GM19324 (cell line): ENCODE measurements at regions not wholly inside any gene's neighbourhood (a gene's known extent, or its start where the extent isn't known, plus 50 kb on each side); places are given as distances from the start of the nearest gene placed in this dataset.

ENCODE experiments used
- ATAC-seq: cut with Tn5 transposase; IDR thresholded peaks from one replicate; pipeline ENCODE4 v1.9.1; 2021; ENCODE audit warnings: mild to moderate bottlenecking, moderate library complexity; ENCODE audit not compliant: unreplicated experiment, low FRiP score

DNA sequence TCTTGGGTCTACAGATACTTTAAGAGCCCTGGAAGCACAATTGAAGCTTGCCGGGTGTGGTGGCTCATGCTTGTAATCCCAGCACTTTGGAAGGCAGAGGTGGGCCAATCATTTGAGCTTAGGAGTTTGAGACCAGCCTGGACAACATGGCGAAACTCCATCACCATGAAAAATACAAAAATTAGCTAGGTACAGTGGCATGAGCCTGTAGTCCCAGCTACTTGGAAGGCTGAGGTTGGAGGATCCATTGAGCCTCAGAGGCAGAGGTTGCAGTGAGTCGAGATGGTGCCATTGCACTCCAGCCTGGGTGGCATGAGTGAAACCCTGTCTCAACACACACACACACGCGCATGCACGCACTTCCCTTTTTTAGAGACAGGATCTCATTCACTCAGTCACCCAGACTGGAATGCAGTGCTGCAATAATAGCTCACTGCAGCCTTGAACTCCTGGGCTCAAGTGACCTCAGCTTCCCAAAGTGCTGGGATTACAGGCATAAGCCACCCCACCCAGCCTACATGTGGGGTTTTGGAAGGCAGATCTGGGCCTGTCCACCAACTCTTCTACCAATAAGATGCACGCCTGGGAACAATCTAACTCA lies 182.5 kb upstream of the JARID2 start:
- no peak for ATAC-seq

DNA sequence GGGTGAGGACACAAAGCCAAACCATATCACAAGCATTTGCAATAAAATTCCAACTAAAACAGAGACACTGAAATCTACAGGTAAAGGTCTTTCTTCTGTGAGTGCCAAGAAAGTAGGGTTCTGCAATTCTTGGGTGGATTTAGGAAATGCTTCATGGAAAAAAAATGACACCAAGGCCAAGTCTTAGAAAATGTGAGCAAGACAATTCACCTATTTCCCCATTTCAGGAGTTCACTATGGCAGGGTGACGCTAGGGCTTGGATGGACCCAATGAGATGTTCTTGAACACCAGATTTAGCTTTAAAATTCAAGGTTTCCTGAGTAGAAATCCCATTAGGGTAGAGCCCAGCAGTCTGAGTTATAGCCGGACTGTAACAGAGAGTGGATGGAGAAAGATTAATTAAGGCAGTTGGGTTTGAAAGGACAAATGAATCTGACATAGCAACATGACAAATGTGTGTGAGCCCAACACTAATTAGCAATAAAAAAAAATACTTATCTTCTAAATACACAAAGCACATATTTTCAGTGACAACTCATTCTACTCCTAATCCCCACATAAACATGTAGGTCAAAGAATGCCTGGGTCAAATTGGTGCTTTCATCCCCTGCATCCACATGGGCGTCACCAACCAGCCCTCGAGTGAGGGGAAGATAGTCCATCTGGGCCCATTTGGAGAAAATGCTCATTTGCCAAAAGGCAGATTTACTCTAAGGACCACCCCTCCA lies 180.4 kb upstream of the JARID2 start:
- no peak for ATAC-seq

DNA sequence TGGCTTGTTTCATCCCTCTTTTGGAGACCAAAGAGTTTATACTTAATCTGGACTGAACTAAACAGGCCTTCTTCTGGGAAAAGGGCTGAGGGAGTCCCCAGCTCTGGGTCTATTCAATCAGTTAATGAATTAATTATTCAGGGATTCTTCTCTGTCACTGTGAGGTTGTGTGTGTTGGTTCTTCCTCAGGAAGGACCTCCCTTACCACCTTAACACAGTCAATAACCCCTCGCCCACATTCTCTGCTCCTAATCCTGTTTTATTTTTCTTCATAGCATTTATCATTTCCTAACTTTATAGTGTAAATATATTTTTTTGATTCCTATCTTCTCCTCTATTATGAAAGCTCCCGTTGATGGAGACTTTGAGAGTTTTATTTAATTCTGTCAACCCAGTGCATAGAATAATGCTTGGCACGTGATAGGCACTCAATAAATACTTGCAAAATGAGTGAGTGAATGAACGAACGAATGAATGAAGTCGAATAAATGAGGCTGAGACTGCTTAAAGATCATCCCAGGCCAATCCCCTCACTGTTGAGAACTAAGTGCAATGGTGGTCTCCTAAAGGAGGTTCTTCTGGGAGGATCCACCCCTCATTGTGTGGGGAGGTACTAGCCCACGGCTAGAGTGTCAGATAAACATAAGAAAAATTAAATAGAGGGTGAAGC lies 179.6 kb upstream of the JARID2 start:
- ATAC-seq: no peak

DNA sequence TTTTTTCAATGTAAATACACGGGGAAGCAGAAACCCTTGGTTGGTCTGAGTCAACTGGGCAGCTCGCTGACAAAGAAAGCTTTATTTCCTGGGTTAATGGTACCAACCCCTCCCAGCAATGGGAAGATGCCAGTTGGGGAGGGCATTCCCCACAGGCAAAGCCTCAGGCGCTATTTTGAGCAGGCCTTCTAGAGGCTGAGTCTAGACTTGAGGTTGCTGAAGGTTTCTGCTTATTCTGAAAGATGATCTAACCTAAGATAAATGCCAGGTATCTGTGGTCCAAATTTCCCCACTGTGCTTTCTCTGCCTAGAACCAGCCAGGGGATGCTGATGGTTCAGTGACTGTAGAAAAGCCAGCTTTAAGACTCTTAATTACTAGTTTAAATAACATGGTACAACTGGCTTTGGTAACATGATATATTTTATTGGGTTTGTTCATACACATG lies 172.5 kb upstream of the JARID2 start:
- ATAC-seq: no peak

DNA sequence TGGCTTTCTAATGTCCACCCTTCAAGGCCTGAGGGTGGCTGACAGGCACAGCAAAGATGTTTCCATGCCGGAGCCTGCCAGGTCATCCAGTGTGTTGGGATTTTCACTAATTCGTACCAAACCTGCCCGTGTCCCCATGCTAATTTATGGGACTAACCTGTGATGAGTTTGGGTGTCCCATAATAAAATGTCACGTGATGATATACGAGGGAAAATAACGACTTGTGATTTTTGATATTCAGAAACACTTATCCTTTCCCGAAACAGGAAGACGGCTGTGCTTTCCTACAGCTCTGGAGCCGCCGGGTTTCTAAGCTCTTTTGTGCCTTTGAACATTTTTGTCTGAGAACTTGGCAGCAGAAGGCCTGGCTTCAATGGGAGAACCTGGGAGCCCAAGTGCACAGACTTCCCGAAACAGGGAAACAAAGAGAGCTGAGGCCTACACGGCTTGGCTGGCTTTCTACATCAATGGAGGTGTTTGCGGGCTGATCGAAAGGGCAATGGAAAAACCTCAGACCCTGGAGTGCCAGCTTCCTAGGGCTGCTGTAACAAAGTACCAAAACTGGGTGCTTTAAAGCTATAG lies 171.9 kb upstream of the JARID2 start:
- no peak for ATAC-seq

DNA sequence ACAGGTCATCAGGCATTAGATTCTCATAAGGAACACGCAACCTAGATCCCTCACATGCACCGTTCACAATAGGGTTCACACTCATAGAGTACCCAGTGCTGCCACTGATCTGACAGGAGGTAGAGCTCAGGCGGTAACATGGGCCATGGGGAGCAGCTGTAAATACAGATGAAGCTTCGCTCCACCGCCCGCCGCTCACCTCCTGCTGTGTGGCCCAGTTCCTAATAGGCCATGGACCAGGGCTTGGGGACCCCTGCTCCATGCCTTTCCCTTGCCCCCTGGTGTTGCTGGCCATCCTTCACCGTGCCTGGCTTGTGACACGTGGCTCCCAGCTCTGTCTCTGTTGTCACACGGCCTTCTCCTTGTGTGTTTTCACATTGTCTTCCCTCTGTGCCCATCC lies 171.1 kb upstream of the JARID2 start:
- no peak for ATAC-seq

- ATAC-seq: no peak
Observed at GRCh38 chr6:15076565-15076964, 169.3 kb upstream of the JARID2 start.

- ATAC-seq: no peak
Observed at GRCh38 chr6:15077006-15077405, 168.9 kb upstream of the JARID2 start.

GRCh38 chr6:15077961-15078360 lies 167.9 kb upstream of the JARID2 start:
- no peak for ATAC-seq

- ATAC-seq: no peak
Observed at GRCh38 chr6:15079288-15079817, 166.5 kb upstream of the JARID2 start.

GRCh38 chr6:15080895-15081294 lies 165.0 kb upstream of the JARID2 start:
- ATAC-seq: no peak

DNA sequence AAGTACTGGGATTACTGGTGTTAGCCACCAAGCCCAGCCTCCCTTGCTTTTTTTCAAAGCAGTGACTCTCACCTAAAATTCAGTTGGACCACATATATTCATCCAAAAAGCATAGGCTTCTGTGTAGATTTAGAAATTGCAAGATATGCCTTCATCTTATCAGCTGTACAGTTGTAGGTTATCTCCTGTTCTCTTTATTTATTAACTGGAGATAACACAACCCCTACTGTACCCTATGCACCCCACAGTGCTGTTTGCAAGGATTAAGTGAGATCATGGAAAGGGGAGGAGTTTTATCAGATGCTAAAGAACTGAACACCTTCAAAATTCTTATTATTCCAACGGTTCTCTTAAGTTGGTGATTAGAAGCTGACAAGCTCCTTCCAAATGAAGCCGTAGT lies 164.4 kb upstream of the JARID2 start:
- no peak for ATAC-seq

- ATAC-seq: no peak
Observed at GRCh38 chr6:15082708-15083107, 163.2 kb upstream of the JARID2 start.

- no peak for ATAC-seq
Observed at GRCh38 chr6:15086348-15087158, 159.3 kb upstream of the JARID2 start.

GRCh38 chr6:15087186-15087589 lies 158.7 kb upstream of the JARID2 start:
- no peak for ATAC-seq

DNA sequence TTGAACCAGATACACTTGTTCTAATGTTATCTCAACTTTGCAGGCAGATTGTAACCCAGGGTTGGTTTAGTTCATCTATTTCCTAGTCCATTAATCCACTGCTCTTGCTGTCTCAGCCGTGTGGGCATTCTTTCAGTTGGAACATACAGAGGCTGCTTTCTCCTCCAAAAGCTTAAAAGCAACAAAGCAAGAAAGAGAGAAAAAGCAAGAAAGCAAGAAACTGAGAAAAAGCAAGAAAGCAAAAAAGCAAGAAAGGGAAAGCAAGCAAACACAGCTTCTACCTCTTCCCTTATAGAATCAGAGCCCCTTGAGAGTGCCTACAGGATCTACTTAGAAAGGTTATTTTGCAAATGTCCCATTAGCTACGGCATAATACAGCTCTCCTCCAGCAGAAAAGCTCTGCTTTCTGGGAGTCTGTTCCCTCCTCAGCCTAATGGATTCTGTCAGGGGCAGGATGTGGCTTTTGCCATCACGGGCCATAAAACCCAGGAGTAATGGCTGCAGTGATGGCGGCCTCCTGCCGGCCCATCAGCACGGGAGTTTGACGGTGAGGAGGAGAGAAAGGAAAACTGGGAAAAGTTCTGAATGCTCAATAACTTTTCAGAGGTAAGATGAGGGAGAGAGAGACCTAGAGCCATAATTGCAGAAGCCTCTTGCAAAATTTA lies 156.8 kb upstream of the JARID2 start:
- no peak for ATAC-seq

GRCh38 chr6:15089569-15090144 lies 156.2 kb upstream of the JARID2 start:
- no peak for ATAC-seq

DNA sequence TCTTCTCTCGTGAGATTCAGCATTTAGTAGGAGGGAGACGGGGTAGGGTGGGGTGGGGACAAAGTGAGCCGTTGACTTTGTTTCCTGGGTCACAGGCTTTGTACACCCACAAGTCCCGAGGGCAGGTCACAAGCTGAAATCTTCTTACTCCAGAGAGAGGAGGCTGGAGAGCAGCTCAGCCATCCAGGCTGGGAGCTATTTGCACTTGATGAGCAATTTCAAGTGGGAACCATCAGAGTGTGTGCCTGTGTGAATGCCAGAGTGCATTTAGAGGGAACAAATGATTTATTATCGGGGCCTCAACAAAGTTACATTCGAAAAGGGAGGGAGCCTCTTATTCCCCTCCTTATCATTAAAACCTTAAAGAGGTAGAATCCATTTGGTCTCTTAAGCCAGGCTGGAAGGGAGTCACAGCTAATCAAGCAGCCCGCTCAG lies 155.7 kb upstream of the JARID2 start:
- ATAC-seq: no peak

DNA sequence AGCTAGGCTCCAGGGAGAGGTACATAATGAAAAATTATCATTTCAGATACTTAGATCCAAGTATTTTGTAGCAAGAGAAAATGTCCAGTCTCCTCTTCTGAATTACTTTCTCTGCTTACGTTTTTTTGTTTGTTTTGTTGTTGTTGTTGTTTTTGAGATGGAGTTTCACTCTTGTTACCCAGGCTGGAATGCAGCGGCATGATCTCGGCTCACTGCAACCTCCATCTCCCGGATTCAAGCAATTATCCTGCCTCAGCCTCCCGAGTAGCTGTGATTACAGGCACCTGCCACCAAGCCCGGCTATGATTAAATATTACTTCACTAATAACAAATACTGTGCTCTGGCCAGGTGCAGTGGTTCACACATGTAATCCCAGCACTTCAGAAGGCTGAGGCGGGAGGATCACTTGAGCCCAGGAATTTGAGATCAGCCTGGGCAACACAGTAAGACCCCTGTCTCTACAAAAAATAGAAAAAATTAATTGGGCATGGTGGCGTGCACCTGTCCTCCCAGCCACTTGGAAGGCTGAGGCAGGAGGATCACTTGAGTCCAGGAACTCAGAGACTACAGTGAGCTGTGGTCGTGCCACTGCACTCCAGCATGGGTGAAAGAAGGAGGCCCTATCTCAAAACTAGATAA lies 155.0 kb upstream of the JARID2 start:
- no peak for ATAC-seq
